ENCODE measurements at regions not wholly inside any gene's neighbourhood (a gene's known extent, or its start where the extent isn't known, plus 50 kb on each side); places are given as distances from the start of the nearest gene placed in this dataset.
"Not testable (repeated sequence)": the region's sequence is repeated elsewhere in the genome, so short reads cannot be mapped to it uniquely, and the experiment has no call there.

- Mint-ChIP-seq H3K27ac (no peak overlapping the region), H3K27me3 (no peaks in the 10 kb centered on the region), H3K9me3 (no peaks in the 10 kb centered on the region), H3K4me1 (no peaks in the 10 kb centered on the region), H3K36me3 (no peaks in the 10 kb centered on the region), H3K4me3 (no peak overlapping the region)
These were observed 852.3 kb upstream of the HS3ST5 start for GRCh38 chr6:115194981-115195638.

GRCh38 chr6:115191989-115192388 is 849.2 kb upstream of the HS3ST5 start:
- no peak overlapping the region for H3K27ac Mint-ChIP-seq

GRCh38 chr6:115190534-115190933 is 847.7 kb upstream of the HS3ST5 start:
- no peaks in the 10 kb centered on the region for H3K27me3 Mint-ChIP-seq
- no peak overlapping the region for H3K27ac Mint-ChIP-seq
- H3K9me3 Mint-ChIP-seq: peaks cover 4% of the 10 kb centered on the region
- H3K4me3 Mint-ChIP-seq: no peak overlapping the region
- H3K36me3 Mint-ChIP-seq: no peaks in the 10 kb centered on the region
- H3K4me1 Mint-ChIP-seq: no peaks in the 10 kb centered on the region

More at GRCh38 chr6:115191989-115192388, 849.2 kb upstream of the HS3ST5 start:
- no peaks in the 10 kb centered on the region for H3K36me3 Mint-ChIP-seq
- H3K27me3 Mint-ChIP-seq: no peaks in the 10 kb centered on the region
- H3K9me3 Mint-ChIP-seq: peaks cover under 1% of the 10 kb centered on the region
- no peak overlapping the region for H3K4me3 Mint-ChIP-seq
- H3K4me1 Mint-ChIP-seq: no peaks in the 10 kb centered on the region

GRCh38 chr6:115175456-115175855 is 832.6 kb upstream of the HS3ST5 start:
- H3K27me3 Mint-ChIP-seq, H3K36me3 Mint-ChIP-seq, H3K9me3 Mint-ChIP-seq, H3K27ac Mint-ChIP-seq, H3K4me1 Mint-ChIP-seq, H3K4me3 Mint-ChIP-seq: not testable (repeated sequence)

GRCh38 chr6:115165912-115166311 is 823.1 kb upstream of the HS3ST5 start:
- not testable (repeated sequence) for H3K4me3 Mint-ChIP-seq, H3K27ac Mint-ChIP-seq, H3K36me3 Mint-ChIP-seq, H3K27me3 Mint-ChIP-seq, H3K4me1 Mint-ChIP-seq, H3K9me3 Mint-ChIP-seq

- H3K36me3 Mint-ChIP-seq: no peaks in the 10 kb centered on the region
- H3K9me3 Mint-ChIP-seq: peaks cover 5% of the 10 kb centered on the region
- no peaks in the 10 kb centered on the region for H3K27me3 Mint-ChIP-seq
- H3K4me1 Mint-ChIP-seq: no peaks in the 10 kb centered on the region
- H3K4me3 Mint-ChIP-seq: no peak overlapping the region
- no peak overlapping the region for H3K27ac Mint-ChIP-seq
These were observed 816.9 kb upstream of the HS3ST5 start for GRCh38 chr6:115159733-115160132.

GRCh38 chr6:115137910-115138309 is 795.1 kb upstream of the HS3ST5 start:
- no peaks in the 10 kb centered on the region for H3K27me3 Mint-ChIP-seq
- no peaks in the 10 kb centered on the region for H3K9me3 Mint-ChIP-seq
- H3K4me1 Mint-ChIP-seq: no peaks in the 10 kb centered on the region
- no peaks in the 10 kb centered on the region for H3K36me3 Mint-ChIP-seq
- no peak overlapping the region for H3K27ac Mint-ChIP-seq
- no peak overlapping the region for H3K4me3 Mint-ChIP-seq

- H3K36me3 Mint-ChIP-seq: no peaks in the 10 kb centered on the region
These were observed 791.0 kb upstream of the HS3ST5 start for GRCh38 chr6:115133790-115134189.

GRCh38 chr6:115131709-115132490 is 789.1 kb upstream of the HS3ST5 start:
- Mint-ChIP-seq H3K27ac (no peak overlapping the region), H3K27me3 (no peaks in the 10 kb centered on the region), H3K9me3 (no peaks in the 10 kb centered on the region), H3K4me3 (no peak overlapping the region), H3K36me3 (no peaks in the 10 kb centered on the region), H3K4me1 (no peaks in the 10 kb centered on the region)

More at GRCh38 chr6:115133790-115134189, 791.0 kb upstream of the HS3ST5 start:
- no peaks in the 10 kb centered on the region for H3K9me3 Mint-ChIP-seq
- no peaks in the 10 kb centered on the region for H3K27me3 Mint-ChIP-seq
- no peak overlapping the region for H3K4me3 Mint-ChIP-seq
- no peak overlapping the region for H3K27ac Mint-ChIP-seq
- H3K4me1 Mint-ChIP-seq: no peaks in the 10 kb centered on the region

- not testable (repeated sequence) for H3K27ac Mint-ChIP-seq, H3K36me3 Mint-ChIP-seq, H3K4me1 Mint-ChIP-seq, H3K4me3 Mint-ChIP-seq, H3K27me3 Mint-ChIP-seq, H3K9me3 Mint-ChIP-seq
These were observed 778.7 kb upstream of the HS3ST5 start for GRCh38 chr6:115121513-115121912.

GRCh38 chr6:115120391-115120790 is 777.6 kb upstream of the HS3ST5 start:
- Mint-ChIP-seq H3K27ac (no peak overlapping the region), H3K4me3 (no peak overlapping the region), H3K27me3 (no peaks in the 10 kb centered on the region), H3K9me3 (no peaks in the 10 kb centered on the region), H3K4me1 (no peaks in the 10 kb centered on the region), H3K36me3 (no peaks in the 10 kb centered on the region)

GRCh38 chr6:115091461-115091860 is 748.6 kb upstream of the HS3ST5 start:
- Mint-ChIP-seq H3K36me3 (no peaks in the 10 kb centered on the region), H3K9me3 (peaks cover 5% of the 10 kb centered on the region), H3K27me3 (no peaks in the 10 kb centered on the region), H3K27ac (no peak overlapping the region), H3K4me1 (no peaks in the 10 kb centered on the region), H3K4me3 (no peak overlapping the region)

- peaks cover 7% of the 10 kb centered on the region for H3K9me3 Mint-ChIP-seq
These were observed 735.7 kb upstream of the HS3ST5 start for GRCh38 chr6:115078555-115078954.

GRCh38 chr6:115071962-115072361 is 729.1 kb upstream of the HS3ST5 start:
- Mint-ChIP-seq H3K27me3 (no peaks in the 10 kb centered on the region), H3K27ac (no peak overlapping the region), H3K4me1 (no peaks in the 10 kb centered on the region), H3K9me3 (peaks cover 7% of the 10 kb centered on the region), H3K36me3 (no peaks in the 10 kb centered on the region), H3K4me3 (no peak overlapping the region)

More at GRCh38 chr6:115078555-115078954, 735.7 kb upstream of the HS3ST5 start:
- H3K4me1 Mint-ChIP-seq: no peaks in the 10 kb centered on the region
- H3K36me3 Mint-ChIP-seq: no peaks in the 10 kb centered on the region
- no peaks in the 10 kb centered on the region for H3K27me3 Mint-ChIP-seq
- no peak overlapping the region for H3K27ac Mint-ChIP-seq
- no peak overlapping the region for H3K4me3 Mint-ChIP-seq

GRCh38 chr6:115067690-115068447 is 725.0 kb upstream of the HS3ST5 start:
- Mint-ChIP-seq H3K27ac (no peak overlapping the region), H3K4me3 (no peak overlapping the region), H3K27me3 (no peaks in the 10 kb centered on the region), H3K9me3 (no peaks in the 10 kb centered on the region), H3K4me1 (no peaks in the 10 kb centered on the region), H3K36me3 (no peaks in the 10 kb centered on the region)

- Mint-ChIP-seq H3K27me3 (no peaks in the 10 kb centered on the region), H3K4me3 (no peak overlapping the region), H3K9me3 (peaks cover 12% of the 10 kb centered on the region)
These were observed 721.9 kb upstream of the HS3ST5 start for GRCh38 chr6:115064680-115065079.

More at GRCh38 chr6:115064680-115065079, 721.9 kb upstream of the HS3ST5 start:
- Mint-ChIP-seq H3K4me1 (no peaks in the 10 kb centered on the region), H3K36me3 (no peaks in the 10 kb centered on the region), H3K27ac (no peak overlapping the region)

Measured in activated naive CD4-positive, alpha-beta T cell treated with anti-CD3 and anti-CD28 coated beads, Interleukin-2, amount 50 U/mL, for 24 hours (primary cell).